Dendritic cell treated with granulocyte-macrophage colony-stimulating factor and Interleukin-4, amounts not matched to agents 40 ng/mL and 50 ng/mL, for 4 days (primary cell): ENCODE measurements at regions not wholly inside any gene's neighbourhood (a gene's known extent, or its start where the extent isn't known, plus 50 kb on each side); places are given as distances from the start of the nearest gene placed in this dataset.

ENCODE experiments used
- H3K27ac Mint-ChIP-seq: one replicate; pipeline ENCODE4 v1.8.0; 2022; ENCODE audit warnings: mild to moderate bottlenecking, mixed read lengths
- H3K27me3 Mint-ChIP-seq: one replicate; pipeline ENCODE4 v1.8.0; 2022; ENCODE audit warnings: mild to moderate bottlenecking, mixed read lengths
- H3K36me3 Mint-ChIP-seq: one replicate; pipeline ENCODE4 v1.8.0; 2022; ENCODE audit warnings: low read depth, mixed read lengths
- H3K4me1 Mint-ChIP-seq: one replicate; pipeline ENCODE4 v1.8.0; 2022; ENCODE audit warnings: low read depth, mixed read lengths
- H3K4me3 Mint-ChIP-seq: one replicate; pipeline ENCODE4 v1.8.0; 2022; ENCODE audit warnings: mild to moderate bottlenecking, moderate library complexity, mixed read lengths
- H3K9me3 Mint-ChIP-seq: one replicate; pipeline ENCODE4 v1.8.0; 2022; ENCODE audit warnings: mixed read lengths
- intact Hi-C: fragments of 100-400 bp; cut with micrococcal nuclease; formaldehyde crosslinking; loops from one replicate; pipeline ENCODE4 v1.15.0; 2022

DNA sequence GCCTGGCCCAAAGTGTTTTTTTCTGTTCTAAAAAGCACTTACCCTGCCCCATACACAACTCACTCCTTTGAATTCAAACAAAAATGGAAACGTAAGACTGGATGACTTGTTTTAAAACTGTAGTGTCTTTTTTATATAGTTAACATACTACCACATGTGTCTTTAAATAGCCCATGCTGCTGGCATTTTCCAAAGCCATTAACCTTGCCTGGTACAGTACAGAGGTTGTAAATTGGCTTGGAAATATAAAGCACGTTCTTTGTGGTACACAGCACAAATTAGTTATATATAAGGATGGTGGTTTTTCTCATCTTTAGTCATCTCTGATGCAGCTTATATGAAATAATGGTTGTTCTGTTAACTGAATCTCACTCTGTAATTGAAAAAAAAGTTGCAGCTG is 519.7 kb upstream of the ZNF608 start:
- intact Hi-C loops = no loop called here
- no peak overlapping the region for H3K4me3 Mint-ChIP-seq
- no peaks in the 10 kb centered on the region for H3K27me3 Mint-ChIP-seq
- peaks cover 11% of the 10 kb centered on the region for H3K9me3 Mint-ChIP-seq
- no peaks in the 10 kb centered on the region for H3K36me3 Mint-ChIP-seq
- H3K27ac Mint-ChIP-seq = no peak overlapping the region
- H3K4me1 Mint-ChIP-seq = no peaks in the 10 kb centered on the region

DNA sequence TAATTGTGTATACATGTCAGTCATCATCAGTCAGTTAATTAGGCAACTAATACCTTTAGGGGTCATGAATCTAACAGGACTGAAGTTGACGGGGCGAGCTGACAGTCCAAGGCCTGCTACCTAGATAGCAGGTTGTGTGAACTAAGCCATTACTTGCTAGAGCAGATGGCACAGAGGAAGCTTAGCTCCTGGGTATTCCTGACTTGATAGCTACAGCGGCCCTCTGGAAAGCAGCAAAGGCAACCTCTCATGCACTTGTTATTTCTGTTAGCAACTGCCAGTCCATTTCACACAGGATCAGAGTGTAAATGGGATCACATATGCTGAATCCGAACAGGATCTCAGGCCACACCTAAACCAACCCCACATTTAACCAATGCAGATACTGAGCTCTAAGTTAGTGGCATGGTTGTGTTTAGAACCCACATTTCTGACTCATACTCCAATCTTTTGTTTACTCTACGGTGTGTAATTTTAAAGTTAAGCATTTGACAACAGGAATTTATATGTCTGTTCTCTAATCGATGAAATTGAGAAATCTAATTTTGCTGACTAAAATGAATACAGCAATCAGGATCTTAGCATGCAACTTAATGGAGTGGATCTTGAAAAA is 521.3 kb upstream of the ZNF608 start:
- Mint-ChIP-seq H3K4me3 (no peak overlapping the region), H3K9me3 (peaks cover 11% of the 10 kb centered on the region), H3K36me3 (no peaks in the 10 kb centered on the region), H3K27ac (no peak overlapping the region), H3K27me3 (peaks cover 4% of the 10 kb centered on the region), H3K4me1 (no peaks in the 10 kb centered on the region)
- intact Hi-C loops = no loop called here

DNA sequence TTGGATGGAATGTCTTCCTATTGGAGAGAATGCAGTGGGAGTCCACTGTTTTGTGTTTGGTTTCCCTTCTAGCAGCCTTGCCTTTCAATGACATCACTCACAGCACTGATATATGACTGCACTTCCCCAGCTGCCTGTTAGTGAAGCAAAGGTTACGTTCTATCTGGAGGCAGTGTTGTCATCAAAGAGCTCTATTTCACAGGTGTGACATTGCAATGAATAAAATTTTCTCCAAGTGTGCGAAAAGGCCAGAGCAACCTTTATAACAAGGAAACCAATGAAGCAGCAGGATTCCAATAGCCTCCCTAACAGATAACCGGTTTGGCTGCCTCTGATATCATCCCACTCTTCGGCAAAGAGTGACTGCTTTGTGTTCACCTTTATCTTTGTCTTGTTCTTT is 523.5 kb upstream of the ZNF608 start:
- Mint-ChIP-seq H3K27ac (no peak overlapping the region), H3K27me3 (peaks cover 4% of the 10 kb centered on the region), H3K4me3 (no peak overlapping the region), H3K9me3 (peaks cover 9% of the 10 kb centered on the region), H3K36me3 (no peaks in the 10 kb centered on the region), H3K4me1 (no peaks in the 10 kb centered on the region)
- intact Hi-C loops = no loop called here

DNA sequence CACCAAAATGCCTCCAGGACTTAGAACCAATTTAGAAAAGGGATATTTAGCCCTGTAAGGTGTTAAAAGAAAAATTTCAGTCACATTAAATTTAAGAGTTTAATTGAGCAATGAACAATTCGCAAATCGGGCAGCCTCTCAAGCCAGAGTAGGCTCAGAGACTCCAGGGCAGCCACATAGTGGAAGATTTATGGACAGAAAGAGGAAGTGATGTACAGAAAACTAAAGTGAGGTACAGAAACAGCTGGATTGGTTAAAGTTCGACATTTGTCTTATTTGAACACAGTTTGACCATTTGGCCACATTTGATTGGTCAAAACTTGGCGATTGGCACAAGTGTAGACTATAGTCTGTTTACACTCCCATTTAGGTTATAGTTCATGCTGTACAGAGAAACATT is 525.9 kb upstream of the ZNF608 start:
- Mint-ChIP-seq H3K27me3 (peaks cover 4% of the 10 kb centered on the region), H3K36me3 (no peaks in the 10 kb centered on the region), H3K4me3 (no peak overlapping the region), H3K4me1 (no peaks in the 10 kb centered on the region), H3K27ac (no peak overlapping the region), H3K9me3 (no peaks in the 10 kb centered on the region)
- intact Hi-C loops = no loop called here

DNA sequence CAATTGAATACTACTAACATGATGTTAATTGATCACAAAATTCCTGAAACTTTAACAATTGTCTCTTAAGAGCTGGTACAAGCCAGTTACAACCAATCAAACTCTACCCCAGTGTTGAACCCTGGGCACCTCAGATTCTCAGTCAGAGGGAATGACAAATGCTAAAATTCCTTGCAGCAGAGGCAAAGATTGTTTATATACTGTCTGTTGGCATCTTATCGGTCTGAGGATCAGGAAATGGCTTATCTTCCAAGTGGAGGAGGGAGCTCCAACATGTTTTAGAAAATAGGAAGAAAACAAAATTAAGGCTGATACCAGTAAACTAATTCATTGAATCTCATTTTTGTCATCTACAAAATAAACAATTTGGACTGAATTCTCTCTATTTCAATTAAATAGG is 527.8 kb upstream of the ZNF608 start:
- H3K9me3 Mint-ChIP-seq = no peaks in the 10 kb centered on the region
- H3K27me3 Mint-ChIP-seq = peaks cover 4% of the 10 kb centered on the region
- no peaks in the 10 kb centered on the region for H3K4me1 Mint-ChIP-seq
- intact Hi-C loops = no loop called here
- no peak overlapping the region for H3K27ac Mint-ChIP-seq
- H3K36me3 Mint-ChIP-seq = no peaks in the 10 kb centered on the region
- no peak overlapping the region for H3K4me3 Mint-ChIP-seq

DNA sequence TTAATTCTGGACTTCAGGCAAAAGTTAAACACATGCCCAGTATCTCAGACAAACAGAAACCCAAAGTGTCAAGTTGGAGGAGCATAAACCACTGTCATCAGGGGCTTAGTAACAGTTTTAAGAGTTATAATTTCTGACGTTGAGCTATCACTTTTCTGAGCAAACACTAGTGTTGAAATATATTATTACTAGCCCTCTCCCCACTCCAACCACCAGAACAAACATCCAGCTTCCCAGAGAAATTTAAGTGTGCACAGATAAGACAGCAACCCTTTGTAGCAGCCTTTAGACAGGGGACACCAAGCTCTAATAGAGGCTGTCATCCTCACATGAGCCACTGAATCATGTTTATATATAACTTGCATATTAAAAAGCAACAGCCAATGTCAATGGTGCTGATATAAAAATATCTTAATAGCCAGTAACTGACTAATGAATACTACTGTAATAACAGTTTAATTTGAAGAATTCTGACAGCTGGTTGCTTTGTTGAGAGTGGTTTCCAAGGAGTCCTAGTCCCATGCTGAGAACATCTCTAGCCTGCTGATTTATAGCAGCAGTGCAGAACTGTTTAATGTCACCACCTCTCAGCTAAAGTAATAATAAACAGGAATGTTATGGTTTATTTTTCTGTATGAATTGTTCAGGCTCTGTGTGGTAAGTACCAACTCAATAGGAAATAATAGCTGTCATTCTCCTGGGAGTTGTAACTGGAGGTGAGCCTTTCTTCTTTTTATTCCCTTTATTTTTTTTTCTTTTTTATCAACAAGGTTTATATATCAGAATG is 528.7 kb upstream of the ZNF608 start:
- intact Hi-C loops = no loop called here
- Mint-ChIP-seq H3K36me3 (no peaks in the 10 kb centered on the region), H3K4me1 (no peaks in the 10 kb centered on the region), H3K27ac (no peak overlapping the region), H3K4me3 (no peak overlapping the region), H3K9me3 (no peaks in the 10 kb centered on the region), H3K27me3 (peaks cover 4% of the 10 kb centered on the region)

DNA sequence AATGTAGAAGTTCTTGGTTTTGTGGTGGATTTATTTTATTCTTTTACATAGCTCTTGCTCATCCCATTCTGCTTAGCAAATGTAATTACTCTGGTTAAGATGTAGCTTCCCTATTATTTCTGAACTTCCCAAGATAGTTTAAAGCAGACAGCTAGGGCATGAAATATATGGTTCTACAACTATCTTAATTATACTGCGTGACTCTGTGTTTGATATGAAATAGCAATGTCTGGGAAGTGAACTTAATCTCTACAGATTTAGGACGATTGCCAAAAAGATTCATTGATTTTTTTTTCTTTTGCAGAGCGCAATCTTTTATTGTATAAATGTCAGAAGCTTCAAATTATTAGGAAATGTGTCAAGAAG is 529.3 kb upstream of the ZNF608 start:
- intact Hi-C loops = no loop called here
- no peaks in the 10 kb centered on the region for H3K36me3 Mint-ChIP-seq
- no peaks in the 10 kb centered on the region for H3K4me1 Mint-ChIP-seq
- H3K27ac Mint-ChIP-seq = no peak overlapping the region
- peaks cover 4% of the 10 kb centered on the region for H3K27me3 Mint-ChIP-seq
- no peaks in the 10 kb centered on the region for H3K9me3 Mint-ChIP-seq
- no peak overlapping the region for H3K4me3 Mint-ChIP-seq

DNA sequence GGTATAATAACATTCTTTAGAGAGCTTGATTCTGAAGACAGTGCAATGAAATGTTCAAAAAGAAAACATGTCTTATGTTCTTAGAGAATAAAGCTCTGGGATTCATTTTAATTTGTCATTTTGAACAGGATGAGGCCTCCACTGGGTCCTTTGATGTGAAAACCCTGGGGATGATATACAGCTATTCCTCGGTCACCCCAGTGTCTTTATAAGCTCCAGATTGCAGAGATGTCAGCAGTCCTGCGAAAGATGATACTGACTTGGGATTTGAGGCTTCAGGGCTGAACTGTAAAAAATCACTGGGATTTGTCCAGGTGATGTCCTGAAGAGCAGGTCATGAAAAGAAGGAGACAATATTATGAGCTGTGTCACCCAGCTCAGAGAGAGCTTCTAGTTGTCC is 529.7 kb upstream of the ZNF608 start:
- intact Hi-C loops = no loop called here

DNA sequence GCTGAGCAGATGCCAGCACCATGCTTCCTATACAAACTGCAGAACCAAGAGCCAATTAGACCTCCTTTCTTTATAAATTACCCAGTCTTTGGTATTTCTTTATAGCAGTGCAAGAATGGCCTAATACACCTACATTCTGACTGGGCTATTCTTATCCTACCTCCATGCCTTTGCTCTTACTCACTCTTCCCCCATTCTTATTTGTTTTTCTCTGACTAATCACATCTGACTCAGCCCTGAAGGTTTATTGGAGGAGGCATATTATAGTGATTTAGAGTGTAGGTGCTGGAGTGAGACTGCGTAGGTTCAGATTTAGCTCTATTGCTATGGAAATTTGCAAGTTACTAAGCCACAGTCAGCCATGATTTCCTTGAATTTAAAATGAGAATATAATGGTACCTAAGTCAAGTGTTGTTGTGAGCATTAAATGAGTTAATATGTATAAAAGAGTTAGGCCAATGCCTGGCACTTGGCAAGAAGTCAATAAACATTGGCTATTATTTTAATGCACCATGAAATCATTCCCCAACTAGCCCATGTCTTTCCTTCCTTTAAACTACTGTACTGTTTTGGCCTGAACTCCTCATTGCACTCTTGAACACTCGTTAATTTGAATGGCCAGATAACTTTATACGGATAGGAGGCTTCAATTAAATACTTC is 531.2 kb upstream of the ZNF608 start:
- no peaks in the 10 kb centered on the region for H3K4me1 Mint-ChIP-seq
- no peak overlapping the region for H3K4me3 Mint-ChIP-seq
- no peaks in the 10 kb centered on the region for H3K27me3 Mint-ChIP-seq
- H3K9me3 Mint-ChIP-seq = no peaks in the 10 kb centered on the region
- H3K36me3 Mint-ChIP-seq = no peaks in the 10 kb centered on the region
- no peak overlapping the region for H3K27ac Mint-ChIP-seq
- intact Hi-C loops = no loop called here

More for the DNA sequence above, 529.7 kb upstream of the ZNF608 start:
- no peaks in the 10 kb centered on the region for H3K4me1 Mint-ChIP-seq
- no peaks in the 10 kb centered on the region for H3K9me3 Mint-ChIP-seq
- peaks cover 4% of the 10 kb centered on the region for H3K27me3 Mint-ChIP-seq
- H3K4me3 Mint-ChIP-seq = no peak overlapping the region
- H3K27ac Mint-ChIP-seq = no peak overlapping the region
- H3K36me3 Mint-ChIP-seq = no peaks in the 10 kb centered on the region

DNA sequence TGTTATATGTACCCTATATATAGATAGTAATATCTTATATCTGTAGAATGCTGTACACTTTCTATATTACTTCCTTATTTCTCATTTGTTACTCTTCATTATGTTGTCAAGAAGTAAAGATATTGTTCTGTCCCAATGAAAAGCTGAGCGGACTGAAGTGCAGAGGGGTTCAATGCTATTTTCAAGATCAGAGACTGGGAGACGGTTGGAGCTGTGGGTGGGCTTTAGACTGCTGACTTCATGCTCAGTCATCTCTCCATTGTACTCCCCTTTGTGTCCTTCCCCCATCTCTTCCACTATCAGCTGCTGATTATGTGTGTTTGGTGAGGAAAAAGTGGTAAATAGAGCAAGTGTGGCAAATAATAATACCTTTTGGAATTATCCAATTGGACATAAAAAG is 532.3 kb upstream of the ZNF608 start:
- Mint-ChIP-seq H3K4me3 (no peak overlapping the region), H3K27me3 (no peaks in the 10 kb centered on the region), H3K27ac (no peak overlapping the region), H3K4me1 (no peaks in the 10 kb centered on the region), H3K36me3 (no peaks in the 10 kb centered on the region), H3K9me3 (no peaks in the 10 kb centered on the region)
- intact Hi-C loops = no loop called here

DNA sequence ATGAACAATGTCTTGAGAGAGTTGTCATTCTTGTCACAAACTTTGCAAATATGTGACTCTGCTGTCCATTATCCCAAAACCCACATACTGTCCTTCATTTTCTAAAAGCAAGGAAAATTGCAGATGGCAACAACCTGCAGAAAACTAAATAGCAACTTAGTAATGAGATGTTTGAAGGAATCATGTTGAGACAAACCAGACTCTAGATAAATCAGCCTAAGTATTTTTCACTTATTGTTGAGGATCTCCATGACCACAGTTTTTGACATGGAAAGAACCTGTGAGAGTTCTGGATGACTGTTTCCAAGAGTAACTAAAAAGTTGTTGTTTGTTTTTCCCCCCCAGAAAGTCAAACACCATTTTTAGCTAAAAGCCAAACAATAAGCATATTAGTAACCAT is 535.2 kb upstream of the ZNF608 start:
- Mint-ChIP-seq H3K4me1 (no peaks in the 10 kb centered on the region), H3K9me3 (no peaks in the 10 kb centered on the region), H3K27ac (no peak overlapping the region), H3K27me3 (no peaks in the 10 kb centered on the region), H3K4me3 (no peak overlapping the region), H3K36me3 (no peaks in the 10 kb centered on the region)
- intact Hi-C loops = no loop called here

DNA sequence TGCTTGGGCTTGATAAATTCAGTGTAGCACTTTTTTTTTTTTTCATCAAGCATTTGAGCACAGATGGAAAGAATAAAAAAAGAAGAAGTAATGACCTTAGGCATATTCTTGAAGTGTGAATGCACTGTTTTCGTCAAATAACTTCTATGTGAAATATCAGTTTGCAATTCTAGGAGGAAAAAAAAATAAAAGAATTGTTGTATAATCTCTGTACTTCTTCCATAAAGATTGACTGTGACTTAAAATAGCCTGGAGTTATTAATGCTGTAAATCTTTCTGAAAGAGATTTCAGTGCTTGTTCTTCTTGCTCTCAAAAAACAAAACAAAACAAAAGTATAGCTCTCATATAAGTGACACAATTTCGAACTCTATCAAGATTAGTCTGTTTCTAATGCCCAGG is 536.9 kb upstream of the ZNF608 start:
- Mint-ChIP-seq H3K36me3 (no peaks in the 10 kb centered on the region), H3K27me3 (no peaks in the 10 kb centered on the region), H3K4me1 (no peaks in the 10 kb centered on the region), H3K4me3 (no peak overlapping the region), H3K9me3 (no peaks in the 10 kb centered on the region), H3K27ac (no peak overlapping the region)
- intact Hi-C loops = no loop called here

DNA sequence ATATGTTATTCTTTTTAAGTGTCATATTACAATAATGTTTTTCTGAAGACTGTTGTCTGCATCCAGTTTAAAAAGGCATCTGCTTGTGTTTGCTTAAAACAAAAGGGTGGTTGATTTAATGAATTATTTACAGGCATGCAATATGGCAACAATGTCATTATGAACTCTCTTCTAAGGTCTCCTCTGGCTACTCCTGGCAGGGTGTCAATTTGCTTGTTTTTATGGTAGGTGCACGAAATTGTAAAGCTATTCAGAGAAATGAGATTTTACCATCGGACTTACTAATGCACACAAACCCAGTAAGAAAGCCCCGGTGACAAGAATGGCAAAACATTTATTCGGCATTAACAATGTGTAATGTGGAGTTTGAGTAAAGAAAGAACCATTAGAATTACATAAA is 539.8 kb upstream of the ZNF608 start:
- intact Hi-C loops = no loop called here
- no peaks in the 10 kb centered on the region for H3K36me3 Mint-ChIP-seq
- no peaks in the 10 kb centered on the region for H3K27me3 Mint-ChIP-seq
- H3K9me3 Mint-ChIP-seq = no peaks in the 10 kb centered on the region
- H3K4me3 Mint-ChIP-seq = no peak overlapping the region
- no peaks in the 10 kb centered on the region for H3K4me1 Mint-ChIP-seq
- H3K27ac Mint-ChIP-seq = no peak overlapping the region

DNA sequence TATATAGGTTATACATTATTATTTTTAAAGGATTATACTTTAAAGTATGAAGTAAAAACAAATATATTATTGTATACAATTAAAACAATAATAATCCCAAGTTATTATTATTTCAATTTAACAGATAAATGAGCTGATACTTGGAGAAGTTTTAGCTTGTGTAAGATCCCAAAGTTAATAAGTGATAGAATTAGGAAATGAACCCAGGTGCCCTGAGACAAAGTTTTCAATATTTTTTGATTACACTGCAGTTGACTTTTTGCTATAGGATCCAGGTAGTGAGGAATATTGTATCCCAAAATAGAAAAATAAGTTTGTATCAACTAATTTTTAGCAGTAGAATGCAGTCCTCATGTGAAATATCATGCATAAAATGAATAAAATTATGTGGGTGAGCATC is 543.2 kb upstream of the ZNF608 start:
- Mint-ChIP-seq H3K27me3 (no peaks in the 10 kb centered on the region), H3K9me3 (no peaks in the 10 kb centered on the region), H3K4me1 (no peaks in the 10 kb centered on the region), H3K36me3 (no peaks in the 10 kb centered on the region), H3K27ac (no peak overlapping the region), H3K4me3 (no peak overlapping the region)
- intact Hi-C loops = no loop called here
